Gastroesophageal sphincter (tissue), 3 donors: ENCODE measurements at regions not wholly inside any gene's neighbourhood (a gene's known extent, or its start where the extent isn't known, plus 50 kb on each side); places are given as distances from the start of the nearest gene placed in this dataset.

Source experiments
- EP300 ChIP-seq: sonication (generic); formaldehyde crosslinking; IDR thresholded peaks from one replicate; pipeline ENCODE4 v1.6.1; 2017; ENCODE audit warnings: antibody characterized with exemption, mild to moderate bottlenecking
- POLR2A ChIP-seq, 2 donors: fragments of 450-650 bp; IDR thresholded peaks; one replicate each; pipeline ENCODE4 v1.6.1; 2017; ENCODE audit warnings: antibody characterized with exemption in 2 of 2, mild to moderate bottlenecking in 2 of 2, moderate library complexity in 1 of 2
- TF ChIP-seq, protein P1 (sequence below), 4 experiments: fragments of 200-600 bp in 2 of 4; fragments of 450-650 bp in 2 of 4; sonication (generic) in 1 of 4; IDR thresholded peaks; one replicate each; pipeline ENCODE4 v1.5.1; 2017 to 2019; ENCODE audit warnings: antibody characterized with exemption in 4 of 4, mild to moderate bottlenecking in 2 of 4, moderate library complexity in 2 of 4

DNA sequence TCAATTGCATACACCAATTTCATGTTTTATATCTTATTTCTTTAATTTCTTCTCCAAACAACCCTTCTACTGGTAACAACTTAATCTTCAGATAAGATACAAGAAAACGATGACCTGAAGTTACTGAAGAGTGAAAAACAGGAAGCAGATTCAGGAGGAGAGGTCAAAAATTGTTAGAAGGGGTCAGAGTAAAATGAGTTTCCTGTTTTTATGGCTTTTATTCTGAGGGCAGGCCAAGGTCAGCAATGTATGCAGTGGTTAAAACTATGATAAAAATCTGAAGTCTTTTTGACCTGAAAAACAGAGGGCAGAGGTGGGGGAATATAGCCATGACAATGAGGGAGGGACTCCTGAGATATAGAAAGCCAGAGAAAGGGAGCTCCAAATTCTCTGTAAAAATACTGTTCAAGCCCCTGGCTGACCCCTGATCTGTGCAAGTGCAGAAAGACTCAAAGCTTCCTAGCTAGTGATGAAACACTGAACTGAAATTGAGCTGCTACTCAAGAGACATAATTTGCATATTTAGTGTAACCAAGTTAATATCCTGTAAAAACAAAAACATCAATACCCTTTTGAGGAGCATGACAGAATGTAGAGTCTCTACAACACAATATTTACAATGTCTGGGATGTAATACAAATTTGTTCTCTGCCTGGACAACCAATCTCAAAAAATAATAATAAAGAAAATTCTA, 514.3 kb upstream of the SEL1L start:
- TF ChIP-seq, protein P1, sequence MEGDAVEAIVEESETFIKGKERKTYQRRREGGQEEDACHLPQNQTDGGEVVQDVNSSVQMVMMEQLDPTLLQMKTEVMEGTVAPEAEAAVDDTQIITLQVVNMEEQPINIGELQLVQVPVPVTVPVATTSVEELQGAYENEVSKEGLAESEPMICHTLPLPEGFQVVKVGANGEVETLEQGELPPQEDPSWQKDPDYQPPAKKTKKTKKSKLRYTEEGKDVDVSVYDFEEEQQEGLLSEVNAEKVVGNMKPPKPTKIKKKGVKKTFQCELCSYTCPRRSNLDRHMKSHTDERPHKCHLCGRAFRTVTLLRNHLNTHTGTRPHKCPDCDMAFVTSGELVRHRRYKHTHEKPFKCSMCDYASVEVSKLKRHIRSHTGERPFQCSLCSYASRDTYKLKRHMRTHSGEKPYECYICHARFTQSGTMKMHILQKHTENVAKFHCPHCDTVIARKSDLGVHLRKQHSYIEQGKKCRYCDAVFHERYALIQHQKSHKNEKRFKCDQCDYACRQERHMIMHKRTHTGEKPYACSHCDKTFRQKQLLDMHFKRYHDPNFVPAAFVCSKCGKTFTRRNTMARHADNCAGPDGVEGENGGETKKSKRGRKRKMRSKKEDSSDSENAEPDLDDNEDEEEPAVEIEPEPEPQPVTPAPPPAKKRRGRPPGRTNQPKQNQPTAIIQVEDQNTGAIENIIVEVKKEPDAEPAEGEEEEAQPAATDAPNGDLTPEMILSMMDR (IDR thresholded peaks at IDR 0.05), result no peak
- TF ChIP-seq POLR2A (IDR thresholded peaks at IDR 0.05) (no peak), EP300 (no peak)
